Mammary epithelial cell (primary cell): ENCODE measurements at regions not wholly inside any gene's neighbourhood (a gene's known extent, or its start where the extent isn't known, plus 50 kb on each side); places are given as distances from the start of the nearest gene placed in this dataset.

Experiments used
- EZH2 ChIP-seq: IDR thresholded peaks from 2 replicates; pipeline ENCODE4 v1.6.1; 2012; ENCODE audit warnings: low read length, inconsistent platforms, borderline replicate concordance
- TF ChIP-seq, protein P1 (sequence below), 2 donors: IDR thresholded peaks in 1 of 2; conservative IDR thresholded peaks in 1 of 2; 2 replicates each; pipeline ENCODE4 v1.5.1; 2011 to 2012; ENCODE audit warnings: inconsistent platforms in 2 of 2, low read length in 2 of 2, mild to moderate bottlenecking in 2 of 2, control low read depth in 1 of 2, low read depth in 1 of 2; ENCODE audit not compliant: insufficient read depth in 1 of 2; ENCODE audit errors: extremely low read depth in 1 of 2

DNA sequence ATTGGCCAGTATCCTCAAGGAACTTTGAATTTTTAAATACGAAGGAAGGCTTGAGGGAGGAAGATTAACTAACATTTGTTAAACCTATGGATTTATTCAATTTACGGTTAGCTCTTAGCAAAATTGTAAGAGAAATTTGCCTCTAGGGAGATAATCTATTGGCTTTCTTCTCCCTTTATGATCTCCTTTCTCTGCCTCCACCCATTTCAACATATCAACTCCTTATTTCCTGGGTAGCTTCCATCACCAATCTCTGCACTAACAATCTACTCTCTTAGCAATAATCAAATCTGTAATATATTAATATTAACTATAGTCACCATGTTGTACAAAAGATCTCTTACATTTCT is 233.9 kb upstream of the CSNK1A1L start:
- TF ChIP-seq, protein P1, sequence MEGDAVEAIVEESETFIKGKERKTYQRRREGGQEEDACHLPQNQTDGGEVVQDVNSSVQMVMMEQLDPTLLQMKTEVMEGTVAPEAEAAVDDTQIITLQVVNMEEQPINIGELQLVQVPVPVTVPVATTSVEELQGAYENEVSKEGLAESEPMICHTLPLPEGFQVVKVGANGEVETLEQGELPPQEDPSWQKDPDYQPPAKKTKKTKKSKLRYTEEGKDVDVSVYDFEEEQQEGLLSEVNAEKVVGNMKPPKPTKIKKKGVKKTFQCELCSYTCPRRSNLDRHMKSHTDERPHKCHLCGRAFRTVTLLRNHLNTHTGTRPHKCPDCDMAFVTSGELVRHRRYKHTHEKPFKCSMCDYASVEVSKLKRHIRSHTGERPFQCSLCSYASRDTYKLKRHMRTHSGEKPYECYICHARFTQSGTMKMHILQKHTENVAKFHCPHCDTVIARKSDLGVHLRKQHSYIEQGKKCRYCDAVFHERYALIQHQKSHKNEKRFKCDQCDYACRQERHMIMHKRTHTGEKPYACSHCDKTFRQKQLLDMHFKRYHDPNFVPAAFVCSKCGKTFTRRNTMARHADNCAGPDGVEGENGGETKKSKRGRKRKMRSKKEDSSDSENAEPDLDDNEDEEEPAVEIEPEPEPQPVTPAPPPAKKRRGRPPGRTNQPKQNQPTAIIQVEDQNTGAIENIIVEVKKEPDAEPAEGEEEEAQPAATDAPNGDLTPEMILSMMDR (conservative IDR thresholded peaks at IDR 0.05 in 1 of 2, IDR thresholded peaks at IDR 0.05 in 1 of 2; ENCODE audit: extremely low read depth in 1 of 2, insufficient read depth in 1 of 2, low read depth in 1 of 2, low read length in 2 of 2): no peak
- TF ChIP-seq EZH2: no peak
